Peyer's patch (tissue), 4 donors: ENCODE measurements at regions not wholly inside any gene's neighbourhood (a gene's known extent, or its start where the extent isn't known, plus 50 kb on each side); places are given as distances from the start of the nearest gene placed in this dataset.

Experiments
- CTCF ChIP-seq, 6 experiments: fragments of 450-650 bp in 4 of 6; fragments of 200-600 bp in 2 of 6; sonication (generic) in 1 of 6; IDR thresholded peaks; one replicate each; pipeline ENCODE4 v1.5.1; 2017 to 2019; ENCODE audit warnings: antibody characterized with exemption in 6 of 6, mild to moderate bottlenecking in 3 of 6, moderate library complexity in 1 of 6
- POLR2A ChIP-seq, 2 donors: fragments of 450-650 bp; IDR thresholded peaks; one replicate each; pipeline ENCODE4 v1.5.1; 2017; ENCODE audit warnings: antibody characterized with exemption in 2 of 2, mild to moderate bottlenecking in 2 of 2, moderate library complexity in 2 of 2

GRCh38 chr10:101285519-101286070 lies 56.3 kb upstream of the LBX1 start:
- TF ChIP-seq CTCF (IDR thresholded peaks at IDR 0.05) (no peak), POLR2A (IDR thresholded peaks at IDR 0.05) (no peak)
